SU-DHL-6 (cell line): ENCODE measurements at regions not wholly inside any gene's neighbourhood (a gene's known extent, or its start where the extent isn't known, plus 50 kb on each side); places are given as distances from the start of the nearest gene placed in this dataset.

Source experiments
- H2AFZ ChIP-seq: fragments of 200-600 bp; sonication (generic); 2 replicates; pipeline ENCODE4 v1.6.1; 2014; ENCODE audit warnings: low read depth, mild to moderate bottlenecking, moderate library complexity, mixed read lengths, antibody characterized with exemption, low read length; ENCODE audit not compliant: severe bottlenecking
- H3F3A ChIP-seq: fragments of 200-600 bp; shearing (Covaris generic); 2 replicates; pipeline ENCODE4 v1.6.0; 2016; ENCODE audit warnings: antibody characterized with exemption, mild to moderate bottlenecking; ENCODE audit not compliant: insufficient read depth
- H3K27ac ChIP-seq: fragments of 200-600 bp; sonication (generic); 2 replicates; pipeline ENCODE4 v1.5.1; 2016; ENCODE audit warnings: low read depth, mild to moderate bottlenecking, low read length, moderate library complexity, mixed read lengths
- H3K27me3 ChIP-seq: fragments of 200-600 bp; sonication (generic), shearing (Covaris generic); 2 replicates; pipeline ENCODE4 v1.6.0; 2014; ENCODE audit warnings: mild to moderate bottlenecking, low read length
- H3K36me3 ChIP-seq: fragments of 200-600 bp; sonication (generic); 2 replicates; pipeline ENCODE4 v1.6.1; 2014; ENCODE audit warnings: mild to moderate bottlenecking, low read length, mixed read lengths
- H3K4me2 ChIP-seq: fragments of 300-600, 200-600 bp; shearing (Covaris generic), sonication (generic); 2 replicates; pipeline ENCODE4 v1.6.0; 2014; ENCODE audit warnings: low read length, low read depth, mild to moderate bottlenecking; ENCODE audit not compliant: poor library complexity, severe bottlenecking
- H3K4me3 ChIP-seq: fragments of 200-600 bp; sonication (generic); 2 replicates; pipeline ENCODE4 v1.5.1; 2014; ENCODE audit warnings: antibody characterized with exemption, low read length, mild to moderate bottlenecking, mixed read lengths; ENCODE audit not compliant: insufficient read depth, poor library complexity, severe bottlenecking
- H3K79me2 ChIP-seq: fragments of 200-600 bp; sonication (generic); 2 replicates; pipeline ENCODE4 v1.6.1; 2014; ENCODE audit warnings: mild to moderate bottlenecking, low read length, moderate library complexity; ENCODE audit not compliant: insufficient read depth
- H3K9ac ChIP-seq: fragments of 200-600 bp; sonication (generic); 2 replicates; pipeline ENCODE4 v1.7.0; 2014; ENCODE audit warnings: mild to moderate bottlenecking, low read length
- H3K9me2 ChIP-seq: fragments of 200-600 bp; sonication (generic); replicated peaks from 2 replicates; pipeline ENCODE4 v1.6.1; 2014; ENCODE audit warnings: low read length; ENCODE audit not compliant: insufficient read depth
- H3K9me3 ChIP-seq: fragments of 200-600 bp; sonication (generic); 2 replicates; pipeline ENCODE4 v1.6.1; 2014; ENCODE audit warnings: low read length, mixed read lengths; ENCODE audit not compliant: insufficient read depth
- H4K20me1 ChIP-seq: fragments of 200-600 bp; sonication (generic); 2 replicates; pipeline ENCODE4 v1.6.1; 2014; ENCODE audit warnings: low read depth, mild to moderate bottlenecking, antibody characterized with exemption, low read length, moderate library complexity, mixed read lengths
- CTCF ChIP-seq: fragments of 200-600 bp; sonication (generic); IDR thresholded peaks from one replicate; pipeline ENCODE4 v1.5.1; 2017; ENCODE audit warnings: antibody characterized with exemption, mild to moderate bottlenecking, low read length, moderate library complexity; ENCODE audit not compliant: insufficient read depth, poor library complexity, severe bottlenecking
- EZH2phosphoT487 ChIP-seq: fragments of 200-600 bp; sonication (generic), shearing (Covaris generic); conservative IDR thresholded peaks from 2 replicates; pipeline ENCODE4 v1.6.1; 2018; ENCODE audit warnings: mild to moderate bottlenecking, antibody characterized with exemption, low read length, moderate library complexity, mixed read lengths

- Histone ChIP-seq H3F3A (no peaks in the 10 kb centered on the region), H3K36me3 (no peaks in the 10 kb centered on the region), H3K27me3 (no peaks in the 10 kb centered on the region; the same call in 1 of the 2 replicates), H3K79me2 (no peaks in the 10 kb centered on the region), H3K4me3 (no peak overlapping the region), H3K9me2 (no peaks in the 10 kb centered on the region), H3K9me3 (no peaks in the 10 kb centered on the region), H3K4me2 (no peak overlapping the region), H3K27ac (no peak overlapping the region), H2AFZ (no peak overlapping the region), H4K20me1 (no peaks in the 10 kb centered on the region), H3K9ac (no peak overlapping the region)
- no peak for TF ChIP-seq CTCF
- no peak for TF ChIP-seq EZH2phosphoT487
Measured at GRCh38 chr2:220070349-220070748, 442.9 kb downstream of the SLC4A3 start.

GRCh38 chr2:220071696-220072095, 444.3 kb downstream of the SLC4A3 start:
- Histone ChIP-seq H3K27me3 (no peaks in the 10 kb centered on the region), H2AFZ (no peak overlapping the region), H3K9me2 (no peaks in the 10 kb centered on the region), H3K4me3 (no peak overlapping the region), H3K27ac (no peak overlapping the region), H3K79me2 (no peaks in the 10 kb centered on the region), H3K36me3 (no peaks in the 10 kb centered on the region), H3K4me2 (no peak overlapping the region), H3K9me3 (no peaks in the 10 kb centered on the region), H3F3A (no peaks in the 10 kb centered on the region), H3K9ac (no peak overlapping the region), H4K20me1 (no peaks in the 10 kb centered on the region)
- TF ChIP-seq EZH2phosphoT487 (no peak), CTCF (no peak)

GRCh38 chr2:220072669-220073220, 445.3 kb downstream of the SLC4A3 start:
- H3K36me3 ChIP-seq, result no peaks in the 10 kb centered on the region
- H3K27me3 ChIP-seq, result no peaks in the 10 kb centered on the region
- H3K27ac ChIP-seq, result no peak overlapping the region
- no peaks in the 10 kb centered on the region for H3K9me3 ChIP-seq
- H2AFZ ChIP-seq, result no peak overlapping the region
- H3K79me2 ChIP-seq, result no peaks in the 10 kb centered on the region
- TF ChIP-seq EZH2phosphoT487 (no peak), CTCF (no peak)
- H3K4me3 ChIP-seq, result no peak overlapping the region
- no peak overlapping the region for H3K4me2 ChIP-seq
- H3F3A ChIP-seq, result no peaks in the 10 kb centered on the region
- no peaks in the 10 kb centered on the region for H4K20me1 ChIP-seq
- no peaks in the 10 kb centered on the region for H3K9me2 ChIP-seq
- H3K9ac ChIP-seq, result no peak overlapping the region
